ENCODE measurements at regions not wholly inside any gene's neighbourhood (a gene's known extent, or its start where the extent isn't known, plus 50 kb on each side); places are given as distances from the start of the nearest gene placed in this dataset.

DNA sequence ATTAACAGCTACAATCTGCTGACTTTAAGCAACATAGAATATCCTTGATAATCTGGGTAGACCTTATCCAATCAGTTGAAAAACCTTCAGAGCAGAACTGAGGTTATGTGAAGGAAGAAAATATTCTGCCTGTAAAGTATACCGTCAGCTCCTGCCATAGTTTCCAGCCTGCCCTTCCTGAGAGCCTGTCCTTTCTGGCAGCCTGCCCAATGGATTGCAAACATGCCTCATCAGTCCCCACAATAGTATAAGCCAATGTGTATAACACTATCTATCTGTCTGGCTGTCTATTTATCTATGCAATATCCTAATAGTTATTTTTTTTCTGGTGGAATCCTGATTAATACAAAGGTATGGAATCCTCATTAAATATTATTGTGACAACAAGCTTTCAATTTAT is 489.2 kb upstream of the KCND2 start:
- no TSS peak for BruUV-seq (replicated peaks)
- CTCF ChIA-PET, result no interaction called here

More for the DNA sequence above, 489.2 kb upstream of the KCND2 start:
- Histone ChIP-seq H3K4me1 (ENCODE audit: control insufficient read depth, insufficient read depth, low read length) (no peaks in the 10 kb centered on the region), H3K9me3 (replicated peaks; ENCODE audit: control insufficient read depth, insufficient read depth, low read length) (no peaks in the 10 kb centered on the region), H3K27ac (ENCODE audit: control insufficient read depth, insufficient read depth) (no peak overlapping the region), H2AFZ (ENCODE audit: control insufficient read depth, low read depth, low read length) (no peak overlapping the region), H3K4me3 (no peak overlapping the region), H3K36me3 (ENCODE audit: control insufficient read depth in 2 of 2, insufficient read depth in 2 of 2, low read length in 1 of 2) (no peaks in the 10 kb centered on the region), H3K9ac (ENCODE audit: control insufficient read depth, insufficient read depth, low read length) (no peak overlapping the region), H3K4me2 (ENCODE audit: control insufficient read depth, insufficient read depth) (no peak overlapping the region), H3K27me3 (replicated peaks in 1 of 2; ENCODE audit: control insufficient read depth in 2 of 2, insufficient read depth in 2 of 2, low read length in 1 of 2) (no peaks in the 10 kb centered on the region), H4K20me1 (ENCODE audit: control insufficient read depth, insufficient read depth) (no peaks in the 10 kb centered on the region), H3K79me2 (ENCODE audit: control insufficient read depth, insufficient read depth, low read length) (no peaks in the 10 kb centered on the region)
- ATAC-seq, result no peak
- no peak for DNase-seq (ENCODE audit: low read depth, low spot score)
- WGBS (ENCODE audit: insufficient coverage, insufficient replicate concordance, low lambda C conversion rate, missing lambda C conversion rate), result 68% methylated on average over 1 of the region's 1 CpG
- POLR2A ChIA-PET, result no interaction called here
- no peak for TF ChIP-seq ZSCAN29 (IDR thresholded peaks at IDR 0.05)
- TF ChIP-seq KDM1A (IDR thresholded peaks at IDR 0.05; ENCODE audit: borderline replicate concordance), result no peak
- no peak for TF ChIP-seq STAT3 (IDR thresholded peaks at IDR 0.05; ENCODE audit: low read depth, low read length)
- TF ChIP-seq NFIC (IDR thresholded peaks at IDR 0.05; ENCODE audit: low read depth, low read length), result no peak
- TF ChIP-seq HSF1 (IDR thresholded peaks at IDR 0.05; ENCODE audit: low read depth, low read length), result no peak
- no peak for TF ChIP-seq MYC (IDR thresholded peaks at IDR 0.05; ENCODE audit: insufficient read depth, insufficient read length, insufficient replicate concordance, low read length, severe bottlenecking)
- TF ChIP-seq LARP7 (IDR thresholded peaks at IDR 0.05), result no peak
- TF ChIP-seq RFX5 (IDR thresholded peaks at IDR 0.05; ENCODE audit: low read depth, low read length), result no peak
- no peak for TF ChIP-seq ZNF24 (IDR thresholded peaks at IDR 0.05)
- TF ChIP-seq MLLT1 (IDR thresholded peaks at IDR 0.05), result no peak
- no peak for TF ChIP-seq TBL1XR1 (IDR thresholded peaks at IDR 0.05; ENCODE audit: low read depth, low read length)
- RAD21 ChIA-PET (ENCODE audit: unreplicated experiment), result no interaction called here
- in situ Hi-C loops (cut with MboI) (no loop called here), intact Hi-C loops (cut with micrococcal nuclease; ENCODE audit: unreplicated experiment) (no loop called here)
- SMC1A ChIA-PET (ENCODE audit: uncharacterized antibody, unreplicated experiment), result interaction anchor here (0.9 kb wide), 1 partner anchor 10 kb away, joined by 3 read pairs; no protein-coding TSS in a partner anchor
- FAIRE-seq, result no peak
